SK-N-SH (cell line): ENCODE measurements at regions not wholly inside any gene's neighbourhood (a gene's known extent, or its start where the extent isn't known, plus 50 kb on each side); places are given as distances from the start of the nearest gene placed in this dataset.
A peak's percentile ranks its signal among the peaks of the same experiment; 100 is the strongest.

Experiments used
- CTCF ChIA-PET: fragments of 300-600, 350-600 bp; formaldehyde crosslinking; extraction: SDS; loops from one replicate; lab custom pipeline; 2021; lab: Yijun Ruan, JAX
- POLR2A ChIA-PET: fragments of 350-600 bp; sonication (Branson Sonifier 250); formaldehyde crosslinking; extraction: SDS; loops from one replicate; lab custom pipeline; 2020; ENCODE audit warnings: antibody characterized with exemption, inconsistent platforms; lab: Yijun Ruan, JAX
- DNase-seq: peaks from one replicate; pipeline ENCODE4 v3.0.0; 2012
- H2AFZ ChIP-seq: fragments of 200-600 bp; sonication (generic); 2 replicates; pipeline ENCODE4 v1.8.1; 2016; ENCODE audit warnings: antibody characterized with exemption, mild to moderate bottlenecking, low read depth
- H3F3A ChIP-seq: fragments of 200-600 bp; sonication (generic); replicated peaks from 2 replicates; pipeline ENCODE3; 2016; ENCODE audit warnings: antibody characterized with exemption, mild to moderate bottlenecking; ENCODE audit not compliant: insufficient read depth
- H3K27ac ChIP-seq, 2 experiments: fragments of 200-500 bp in 1 of 2; fragments of 200-600 bp in 1 of 2; sonication (Bioruptor generic) in 1 of 2; sonication (generic), shearing (Covaris generic) in 1 of 2; 2 replicates each; pipeline versions ENCODE4 v1.5.1 to v1.6.1; 2014 to 2016; ENCODE audit warnings: low read depth in 2 of 2, inconsistent platforms in 1 of 2, low read length in 1 of 2, mild to moderate bottlenecking in 1 of 2, mixed read lengths in 1 of 2
- H3K27me3 ChIP-seq: fragments of 200-600 bp; sonication (generic), shearing (Covaris generic); 2 replicates; pipeline ENCODE4 v1.6.1; 2016; ENCODE audit warnings: mixed run types; ENCODE audit not compliant: insufficient read depth
- H3K36me3 ChIP-seq, 2 experiments: fragments of 200-500 bp in 1 of 2; fragments of 200-600 bp in 1 of 2; sonication (Bioruptor generic) in 1 of 2; sonication (generic) in 1 of 2; replicated peaks in 1 of 2; 2 replicates each; pipeline versions ENCODE3 to v1.5.1; 2014 to 2016; ENCODE audit warnings: low read length in 1 of 2, mild to moderate bottlenecking in 1 of 2; ENCODE audit not compliant: insufficient read depth in 2 of 2, control insufficient read depth in 1 of 2
- H3K4me1 ChIP-seq, 2 experiments: fragments of 200-500 bp in 1 of 2; fragments of 200-600 bp in 1 of 2; sonication (Bioruptor generic) in 1 of 2; sonication (generic), shearing (Covaris generic) in 1 of 2; 2 replicates each; pipeline versions ENCODE4 v1.5.1 to v1.6.1; 2014 to 2016; ENCODE audit warnings: low read depth in 1 of 2, low read length in 1 of 2, mixed run types in 1 of 2; ENCODE audit not compliant: insufficient read depth in 2 of 2, control insufficient read depth in 1 of 2
- H3K4me2 ChIP-seq: fragments of 200-600 bp; sonication (generic), shearing (Covaris generic); 2 replicates; pipeline ENCODE4 v1.6.1; 2017; ENCODE audit warnings: mixed run types
- H3K4me3 ChIP-seq, 2 experiments: fragments of 200-500 bp in 1 of 2; fragments of 200-600 bp in 1 of 2; sonication (Bioruptor generic) in 1 of 2; sonication (generic), shearing (Covaris generic) in 1 of 2; 2 replicates each; pipeline versions ENCODE4 v1.5.1 to v1.8.1; 2014 to 2016; ENCODE audit warnings: low read depth in 2 of 2, inconsistent platforms in 1 of 2, low read length in 1 of 2, mild to moderate bottlenecking in 1 of 2, mixed read lengths in 1 of 2, moderate library complexity in 1 of 2
- H3K79me2 ChIP-seq: fragments of 200-600 bp; sonication (generic); 2 replicates; pipeline ENCODE4 v1.8.1; 2017; ENCODE audit warnings: mild to moderate bottlenecking; ENCODE audit not compliant: insufficient read depth
- H3K9ac ChIP-seq: fragments of 200-600 bp; sonication (generic); 2 replicates; pipeline ENCODE4 v1.6.1; 2017; ENCODE audit warnings: mixed run types
- H3K9me2 ChIP-seq: fragments of 200-600 bp; sonication (generic); 2 replicates; pipeline ENCODE4 v1.6.1; 2017; ENCODE audit warnings: mixed run types
- H3K9me3 ChIP-seq: fragments of 200-600 bp; sonication (generic); 2 replicates; pipeline ENCODE4 v1.6.1; 2017; ENCODE audit warnings: mixed run types, mild to moderate bottlenecking, moderate library complexity
- H4K20me1 ChIP-seq: fragments of 200-600 bp; sonication (generic); 2 replicates; pipeline ENCODE4 v1.6.1; 2017; ENCODE audit warnings: mild to moderate bottlenecking, mixed run types; ENCODE audit not compliant: insufficient read depth
- ELF1 ChIP-seq: IDR thresholded peaks from 2 replicates; pipeline ENCODE4 v1.4.0; 2012
- GATA2 ChIP-seq: sonication (generic); formaldehyde crosslinking; IDR thresholded peaks from 2 replicates; pipeline ENCODE4 v1.5.0; 2020; ENCODE audit warnings: mild to moderate bottlenecking, missing genetic modification reagents
- RAD21 ChIP-seq: IDR thresholded peaks from 2 replicates; pipeline ENCODE4 v1.6.1; 2012; ENCODE audit warnings: mild to moderate bottlenecking, low read length
- SMC3 ChIP-seq: IDR thresholded peaks from 2 replicates; pipeline ENCODE4 v1.6.1; 2012; ENCODE audit warnings: low read depth, low read length, improper control_type of control experiment
- TAF1 ChIP-seq: IDR thresholded peaks from 2 replicates; pipeline ENCODE4 v1.6.1; 2012; ENCODE audit warnings: low read depth, mild to moderate bottlenecking, low read length, moderate library complexity, borderline replicate concordance
- TEAD4 ChIP-seq: IDR thresholded peaks from 2 replicates; pipeline ENCODE4 v1.4.0; 2012; ENCODE audit warnings: mild to moderate bottlenecking, borderline replicate concordance; ENCODE audit not compliant: insufficient read depth
- WGBS: methylation state at CpG from one replicate; pipeline ENCODE4 v1.1.6; 2017; ENCODE audit warnings: low lambda C conversion rate; 5-methylcytosine and 5-hydroxymethylcytosine counted together
- TF ChIP-seq, protein P1 (sequence below): IDR thresholded peaks from 2 replicates; pipeline ENCODE4 v1.4.0; 2012; ENCODE audit warnings: low read depth, borderline replicate concordance
- TF ChIP-seq, protein P2 (sequence below): fragments of 200-600 bp; sonication (generic); IDR thresholded peaks from 2 replicates; pipeline ENCODE4 v1.6.1; 2017; ENCODE audit warnings: antibody characterized with exemption, mild to moderate bottlenecking, moderate library complexity
- TF ChIP-seq, protein P3 (sequence below): IDR thresholded peaks from 2 replicates; pipeline ENCODE4; 2012

DNA sequence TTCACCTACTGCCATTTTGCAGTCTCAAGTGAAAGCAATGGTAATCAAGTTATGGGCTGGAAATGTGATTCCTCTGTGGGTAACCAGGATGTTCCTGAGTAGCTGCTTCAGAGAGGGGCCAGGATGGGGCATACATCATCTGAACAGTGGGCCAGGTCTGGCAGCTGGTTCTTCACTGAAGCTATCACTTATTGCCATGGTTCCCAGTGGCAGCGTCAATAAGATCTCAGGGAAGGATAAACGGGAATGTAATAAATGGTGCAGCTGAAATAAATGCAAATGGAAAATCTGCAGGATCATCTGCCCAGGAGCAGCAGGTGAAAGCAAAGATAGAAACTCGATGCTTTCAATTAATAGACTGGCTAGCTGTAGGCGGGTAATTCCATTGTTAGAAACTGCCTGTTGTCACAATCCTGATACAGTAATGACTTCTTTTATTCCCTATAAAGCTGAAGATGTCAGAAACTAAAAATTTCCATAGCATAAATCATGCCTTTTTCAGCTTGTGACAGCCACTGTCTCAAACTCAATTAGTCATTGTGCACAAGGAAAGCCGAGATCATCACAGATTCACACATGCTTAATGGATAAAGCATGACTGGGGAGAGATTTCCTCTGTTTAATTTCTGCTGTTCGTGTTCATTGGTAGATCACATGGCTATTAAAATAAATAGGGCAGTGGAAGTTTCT lies 56.2 kb upstream of the CCDC85A start:
- H4K20me1 ChIP-seq = no peaks in the 10 kb centered on the region
- H3K79me2 ChIP-seq = no peaks in the 10 kb centered on the region
- peak; percentile 34 for DNase-seq
- POLR2A ChIA-PET = no interaction called here
- no peaks in the 10 kb centered on the region for H3K9me2 ChIP-seq
- TF ChIP-seq TAF1 = no peak
- no peak for TF ChIP-seq RAD21
- TF ChIP-seq ELF1 = no peak
- peak; percentile 48 for TF ChIP-seq GATA2
- TF ChIP-seq SMC3 = no peak
- TF ChIP-seq, all 33 proteins: peak for 1
- 25% methylated on average over 6 of the region's 6 CpGs for WGBS
- H3K4me3 ChIP-seq = no peak overlapping the region
- no peak overlapping the region for H3K4me2 ChIP-seq
- no peaks in the 10 kb centered on the region for H3K36me3 ChIP-seq
- H3K4me1 ChIP-seq = peaks cover 0 to 7% of the 10 kb centered on the region in 2 experiments; a peak in 3 of 4 replicates
- H3K27me3 ChIP-seq = no peaks in the 10 kb centered on the region
- peak overlapping the region in 1 of 2 experiments; percentile 64; a peak in 1 of 4 replicates for H3K27ac ChIP-seq
- no peak overlapping the region for H2AFZ ChIP-seq
- CTCF ChIA-PET = interaction anchor here (2.7 kb wide), 1 partner anchor 50 kb away, joined by 10 read pairs; no protein-coding TSS in a partner anchor
- H3F3A ChIP-seq = no peaks in the 10 kb centered on the region
- H3K9ac ChIP-seq = no peak overlapping the region
- no peaks in the 10 kb centered on the region for H3K9me3 ChIP-seq

DNA sequence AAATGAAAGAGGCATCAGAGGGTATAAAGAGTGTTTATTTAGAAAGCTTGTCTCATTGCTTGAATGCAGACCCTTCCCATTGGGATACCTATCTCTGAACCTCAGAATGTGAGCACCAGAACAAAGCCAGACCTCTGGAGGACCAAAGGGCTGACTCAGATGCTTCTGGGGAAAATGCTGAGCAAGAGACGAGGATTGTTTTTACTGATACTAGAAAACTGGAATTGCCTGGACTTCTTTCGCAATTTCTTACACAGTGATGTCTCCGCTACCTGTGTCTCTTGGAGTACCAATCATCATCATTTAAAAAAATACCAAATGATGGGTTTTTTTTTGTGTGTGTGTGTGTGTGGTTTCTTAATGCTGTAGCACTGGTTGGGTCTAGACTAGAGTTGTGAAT lies 55.6 kb upstream of the CCDC85A start:
- Histone ChIP-seq H3K27me3 (no peaks in the 10 kb centered on the region), H3K9ac (no peak overlapping the region), H3K4me1 (peaks cover 0 to 7% of the 10 kb centered on the region in 2 experiments; a peak in 3 of 4 replicates), H3K9me3 (no peaks in the 10 kb centered on the region), H3K36me3 (no peaks in the 10 kb centered on the region), H3K4me2 (no peak overlapping the region), H3K9me2 (no peaks in the 10 kb centered on the region), H3K27ac (peak overlapping the region in 1 of 2 experiments; percentile 64; a peak in 1 of 4 replicates), H2AFZ (no peak overlapping the region), H3K79me2 (no peaks in the 10 kb centered on the region), H3F3A (no peaks in the 10 kb centered on the region), H3K4me3 (no peak overlapping the region), H4K20me1 (no peaks in the 10 kb centered on the region)
- ChIA-PET POLR2A (no interaction called here), CTCF (interaction anchor here (1.0 to 2.7 kb wide), 2 partner anchors 28 to 51 kb away, joined by 3 to 10 read pairs; no protein-coding TSS in a partner anchor)
- DNase-seq = no peak
- TF ChIP-seq, protein P1, sequence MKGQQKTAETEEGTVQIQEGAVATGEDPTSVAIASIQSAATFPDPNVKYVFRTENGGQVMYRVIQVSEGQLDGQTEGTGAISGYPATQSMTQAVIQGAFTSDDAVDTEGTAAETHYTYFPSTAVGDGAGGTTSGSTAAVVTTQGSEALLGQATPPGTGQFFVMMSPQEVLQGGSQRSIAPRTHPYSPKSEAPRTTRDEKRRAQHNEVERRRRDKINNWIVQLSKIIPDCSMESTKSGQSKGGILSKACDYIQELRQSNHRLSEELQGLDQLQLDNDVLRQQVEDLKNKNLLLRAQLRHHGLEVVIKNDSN = no peak
- TF ChIP-seq, protein P2, sequence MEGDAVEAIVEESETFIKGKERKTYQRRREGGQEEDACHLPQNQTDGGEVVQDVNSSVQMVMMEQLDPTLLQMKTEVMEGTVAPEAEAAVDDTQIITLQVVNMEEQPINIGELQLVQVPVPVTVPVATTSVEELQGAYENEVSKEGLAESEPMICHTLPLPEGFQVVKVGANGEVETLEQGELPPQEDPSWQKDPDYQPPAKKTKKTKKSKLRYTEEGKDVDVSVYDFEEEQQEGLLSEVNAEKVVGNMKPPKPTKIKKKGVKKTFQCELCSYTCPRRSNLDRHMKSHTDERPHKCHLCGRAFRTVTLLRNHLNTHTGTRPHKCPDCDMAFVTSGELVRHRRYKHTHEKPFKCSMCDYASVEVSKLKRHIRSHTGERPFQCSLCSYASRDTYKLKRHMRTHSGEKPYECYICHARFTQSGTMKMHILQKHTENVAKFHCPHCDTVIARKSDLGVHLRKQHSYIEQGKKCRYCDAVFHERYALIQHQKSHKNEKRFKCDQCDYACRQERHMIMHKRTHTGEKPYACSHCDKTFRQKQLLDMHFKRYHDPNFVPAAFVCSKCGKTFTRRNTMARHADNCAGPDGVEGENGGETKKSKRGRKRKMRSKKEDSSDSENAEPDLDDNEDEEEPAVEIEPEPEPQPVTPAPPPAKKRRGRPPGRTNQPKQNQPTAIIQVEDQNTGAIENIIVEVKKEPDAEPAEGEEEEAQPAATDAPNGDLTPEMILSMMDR = no peak
- TF ChIP-seq SMC3 (no peak), TEAD4 (no peak)
- TF ChIP-seq, protein P3, sequence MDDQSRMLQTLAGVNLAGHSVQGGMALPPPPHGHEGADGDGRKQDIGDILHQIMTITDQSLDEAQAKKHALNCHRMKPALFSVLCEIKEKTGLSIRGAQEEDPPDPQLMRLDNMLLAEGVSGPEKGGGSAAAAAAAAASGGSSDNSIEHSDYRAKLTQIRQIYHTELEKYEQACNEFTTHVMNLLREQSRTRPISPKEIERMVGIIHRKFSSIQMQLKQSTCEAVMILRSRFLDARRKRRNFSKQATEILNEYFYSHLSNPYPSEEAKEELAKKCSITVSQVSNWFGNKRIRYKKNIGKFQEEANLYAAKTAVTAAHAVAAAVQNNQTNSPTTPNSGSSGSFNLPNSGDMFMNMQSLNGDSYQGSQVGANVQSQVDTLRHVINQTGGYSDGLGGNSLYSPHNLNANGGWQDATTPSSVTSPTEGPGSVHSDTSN = no peak
- 88% methylated on average over 3 of the region's 3 CpGs for WGBS
